ENCODE measurements at regions not wholly inside any gene's neighbourhood (a gene's known extent, or its start where the extent isn't known, plus 50 kb on each side); places are given as distances from the start of the nearest gene placed in this dataset.

DNA sequence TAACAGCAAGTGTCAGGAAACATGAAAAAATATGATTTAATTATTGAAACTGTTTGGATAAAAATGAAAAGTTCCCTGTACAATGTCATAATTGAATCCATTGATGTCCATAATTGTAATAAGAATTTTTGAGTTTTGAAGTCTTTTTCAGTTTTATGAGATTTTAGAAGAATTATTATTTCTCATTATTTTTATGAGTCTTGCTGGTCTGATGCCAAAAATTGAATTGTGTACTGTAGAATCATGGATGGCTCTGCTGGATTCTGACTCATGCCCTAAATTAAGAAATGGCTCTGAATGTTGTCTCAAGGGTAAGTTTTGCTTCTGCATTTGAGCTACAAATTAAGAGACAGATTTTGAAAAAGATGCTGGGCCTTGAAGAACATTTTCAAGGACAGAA is 132.8 kb upstream of the MAP9 start:
- no peaks in the 10 kb centered on the region for H3K36me3 ChIP-seq
- no peak overlapping the region for H3K4me3 ChIP-seq (ENCODE audit: low read depth in 1 of 2, low read length in 1 of 2)
- no peaks in the 10 kb centered on the region for H3K9me3 ChIP-seq
- no peaks in the 10 kb centered on the region for H3K27me3 ChIP-seq
- H3K27ac ChIP-seq, result no peak overlapping the region
- H3K4me1 ChIP-seq (ENCODE audit: control insufficient read depth in 1 of 2, insufficient read depth in 1 of 2, low read depth in 1 of 2, low read length in 1 of 2), result no peaks in the 10 kb centered on the region
- TF ChIP-seq, protein P1, sequence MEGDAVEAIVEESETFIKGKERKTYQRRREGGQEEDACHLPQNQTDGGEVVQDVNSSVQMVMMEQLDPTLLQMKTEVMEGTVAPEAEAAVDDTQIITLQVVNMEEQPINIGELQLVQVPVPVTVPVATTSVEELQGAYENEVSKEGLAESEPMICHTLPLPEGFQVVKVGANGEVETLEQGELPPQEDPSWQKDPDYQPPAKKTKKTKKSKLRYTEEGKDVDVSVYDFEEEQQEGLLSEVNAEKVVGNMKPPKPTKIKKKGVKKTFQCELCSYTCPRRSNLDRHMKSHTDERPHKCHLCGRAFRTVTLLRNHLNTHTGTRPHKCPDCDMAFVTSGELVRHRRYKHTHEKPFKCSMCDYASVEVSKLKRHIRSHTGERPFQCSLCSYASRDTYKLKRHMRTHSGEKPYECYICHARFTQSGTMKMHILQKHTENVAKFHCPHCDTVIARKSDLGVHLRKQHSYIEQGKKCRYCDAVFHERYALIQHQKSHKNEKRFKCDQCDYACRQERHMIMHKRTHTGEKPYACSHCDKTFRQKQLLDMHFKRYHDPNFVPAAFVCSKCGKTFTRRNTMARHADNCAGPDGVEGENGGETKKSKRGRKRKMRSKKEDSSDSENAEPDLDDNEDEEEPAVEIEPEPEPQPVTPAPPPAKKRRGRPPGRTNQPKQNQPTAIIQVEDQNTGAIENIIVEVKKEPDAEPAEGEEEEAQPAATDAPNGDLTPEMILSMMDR (IDR thresholded peaks at IDR 0.05), result no peak

DNA sequence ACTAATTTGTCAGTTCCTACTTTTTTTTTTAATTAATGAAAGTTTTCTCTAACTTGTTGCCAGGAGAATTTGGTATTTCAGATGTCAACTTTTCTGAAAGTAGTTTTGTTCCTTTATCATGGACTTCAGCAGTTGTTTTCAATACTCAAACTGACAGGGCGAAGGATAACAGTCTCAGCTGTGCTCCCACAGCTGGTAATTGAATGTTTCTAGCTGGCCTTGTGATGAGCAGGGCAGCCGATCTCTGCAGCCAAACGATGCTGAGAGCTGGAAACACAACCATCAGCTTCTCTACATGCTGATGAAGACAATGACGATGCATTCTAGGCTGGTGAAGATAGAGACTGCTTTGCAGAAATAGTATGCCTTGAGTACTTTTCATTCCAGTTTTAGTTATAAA is 130.0 kb upstream of the MAP9 start:
- Histone ChIP-seq H3K4me1 (ENCODE audit: control insufficient read depth in 1 of 2, insufficient read depth in 1 of 2, low read depth in 1 of 2, low read length in 1 of 2) (no peaks in the 10 kb centered on the region), H3K27ac (no peak overlapping the region), H3K27me3 (no peaks in the 10 kb centered on the region), H3K4me3 (ENCODE audit: low read depth in 1 of 2, low read length in 1 of 2) (no peak overlapping the region), H3K36me3 (no peaks in the 10 kb centered on the region), H3K9me3 (no peaks in the 10 kb centered on the region)
- TF ChIP-seq, protein P1 (IDR thresholded peaks at IDR 0.05), result no peak

- Histone ChIP-seq H3K36me3 (no peaks in the 10 kb centered on the region), H3K27me3 (no peaks in the 10 kb centered on the region), H3K27ac (no peak overlapping the region), H3K4me1 (ENCODE audit: control insufficient read depth in 1 of 2, insufficient read depth in 1 of 2, low read depth in 1 of 2, low read length in 1 of 2) (no peaks in the 10 kb centered on the region), H3K4me3 (ENCODE audit: low read depth in 1 of 2, low read length in 1 of 2) (no peak overlapping the region), H3K9me3 (no peaks in the 10 kb centered on the region)
- TF ChIP-seq, protein P1 (IDR thresholded peaks at IDR 0.05), result no peak
These were observed 128.6 kb upstream of the MAP9 start for GRCh38 chr4:155505321-155505720.

DNA sequence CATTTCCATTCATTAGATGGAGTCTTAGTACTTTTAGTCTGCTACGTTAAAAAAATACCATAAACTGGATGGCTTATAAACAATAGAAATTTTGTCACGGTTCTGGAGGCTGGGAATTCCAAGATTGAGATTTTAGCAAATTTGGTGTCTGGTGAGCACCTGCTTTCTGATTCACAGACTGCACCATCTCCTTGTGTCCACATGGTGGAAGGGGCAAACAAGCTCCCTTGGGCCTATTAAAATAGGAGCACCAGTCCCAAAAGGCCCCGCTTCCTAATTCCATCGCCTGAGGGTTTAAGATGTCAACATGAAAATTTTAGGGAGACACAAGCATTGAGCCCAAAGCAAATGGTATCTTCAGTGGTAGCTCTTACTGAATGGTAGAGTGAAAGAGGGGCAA is 120.5 kb upstream of the MAP9 start:
- Histone ChIP-seq H3K4me3 (ENCODE audit: low read depth in 1 of 2, low read length in 1 of 2) (no peak overlapping the region), H3K27ac (no peak overlapping the region), H3K36me3 (no peaks in the 10 kb centered on the region), H3K4me1 (ENCODE audit: control insufficient read depth in 1 of 2, insufficient read depth in 1 of 2, low read depth in 1 of 2, low read length in 1 of 2) (no peaks in the 10 kb centered on the region), H3K9me3 (no peaks in the 10 kb centered on the region), H3K27me3 (no peaks in the 10 kb centered on the region)
- TF ChIP-seq, protein P1 (IDR thresholded peaks at IDR 0.05), result no peak

DNA sequence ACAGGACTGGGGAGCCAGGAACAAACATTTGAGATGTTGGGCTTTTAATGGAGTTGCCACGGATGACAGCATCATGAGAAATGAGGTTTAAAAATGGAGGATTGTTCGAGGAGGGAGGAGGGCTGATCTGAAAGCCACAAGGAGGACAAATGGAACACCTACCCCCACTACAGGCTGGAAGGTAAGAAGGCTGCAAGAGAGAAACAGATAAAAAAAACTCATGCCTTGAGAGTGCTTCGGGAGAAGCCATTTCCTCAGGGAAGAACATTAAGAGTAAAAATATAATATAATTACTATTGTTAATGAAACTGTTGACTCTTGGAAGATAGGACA is 119.5 kb upstream of the MAP9 start:
- Histone ChIP-seq H3K36me3 (no peaks in the 10 kb centered on the region), H3K27ac (no peak overlapping the region), H3K9me3 (no peaks in the 10 kb centered on the region), H3K4me1 (ENCODE audit: control insufficient read depth in 1 of 2, insufficient read depth in 1 of 2, low read depth in 1 of 2, low read length in 1 of 2) (no peaks in the 10 kb centered on the region), H3K4me3 (ENCODE audit: low read depth in 1 of 2, low read length in 1 of 2) (no peak overlapping the region), H3K27me3 (no peaks in the 10 kb centered on the region)
- TF ChIP-seq, protein P1 (IDR thresholded peaks at IDR 0.05), result no peak
